CD4-positive, CD25-positive, alpha-beta regulatory T cell (primary cell): ENCODE measurements at regions not wholly inside any gene's neighbourhood (a gene's known extent, or its start where the extent isn't known, plus 50 kb on each side); places are given as distances from the start of the nearest gene placed in this dataset.

Experiments used
- ATAC-seq, 2 donors: fragments of 150-1000 bp; cut with Tn5 transposase; one replicate each; pipeline ENCODE4 v1.10.0; 2021; ENCODE audit warnings: low read depth in 2 of 2, moderate number of reproducible peaks in 2 of 2, moderate library complexity in 1 of 2
- DNase-seq, 3 donors: peaks; one replicate each; pipeline versions ENCODE4 v3.0.0 to v3.0.0-alpha.2; 2012 to 2022; ENCODE audit warnings: mixed read lengths in 1 of 3
- H3K27ac ChIP-seq: one replicate; pipeline ENCODE4 v1.7.0; 2013; ENCODE audit warnings: mild to moderate bottlenecking, low read length; ENCODE audit not compliant: insufficient read depth, poor library complexity, severe bottlenecking
- H3K27me3 ChIP-seq: one replicate; pipeline ENCODE4 v1.7.0; 2013; ENCODE audit warnings: low read length; ENCODE audit not compliant: control insufficient read depth, insufficient read depth
- H3K36me3 ChIP-seq: one replicate; pipeline ENCODE4 v1.7.0; 2013; ENCODE audit warnings: mild to moderate bottlenecking, low read length, moderate library complexity; ENCODE audit not compliant: control insufficient read depth, insufficient read depth
- H3K4me1 ChIP-seq: 2 replicates; pipeline ENCODE4 v1.7.0; 2013; ENCODE audit warnings: mild to moderate bottlenecking, low read length; ENCODE audit not compliant: insufficient read depth, control insufficient read depth, poor library complexity, severe bottlenecking
- H3K4me3 ChIP-seq: one replicate; pipeline ENCODE4 v1.7.0; 2013; ENCODE audit warnings: low read depth, mild to moderate bottlenecking, low read length, moderate library complexity
- H3K9me3 ChIP-seq, 2 experiments: 1 replicate in 1 of 2; 2 replicates in 1 of 2; pipeline ENCODE4 v1.7.0; 2013; ENCODE audit warnings: low read length in 2 of 2, mild to moderate bottlenecking in 1 of 2, moderate library complexity in 1 of 2; ENCODE audit not compliant: control insufficient read depth in 2 of 2
- H3K27ac Mint-ChIP-seq, 3 donors: one replicate each; pipeline ENCODE4 v1.8.0; 2020 to 2022; ENCODE audit warnings: mild to moderate bottlenecking in 3 of 3, mixed read lengths in 3 of 3, moderate library complexity in 2 of 3
- H3K27me3 Mint-ChIP-seq: one replicate; pipeline ENCODE4 v1.8.0; 2022; ENCODE audit warnings: mild to moderate bottlenecking, mixed read lengths
- H3K36me3 Mint-ChIP-seq: one replicate; pipeline ENCODE4 v1.8.0; 2020; ENCODE audit warnings: mixed read lengths
- H3K4me1 Mint-ChIP-seq, 4 donors: one replicate each; pipeline ENCODE4 v1.8.0; 2020 to 2022; ENCODE audit warnings: mixed read lengths in 4 of 4, mild to moderate bottlenecking in 1 of 4
- H3K4me3 Mint-ChIP-seq, 4 donors: one replicate each; pipeline ENCODE4 v1.8.0; 2020 to 2022; ENCODE audit warnings: mild to moderate bottlenecking in 4 of 4, mixed read lengths in 4 of 4, moderate library complexity in 3 of 4
- H3K9me3 Mint-ChIP-seq, 7 donors: one replicate each; pipeline ENCODE4 v1.8.0; 2020 to 2022; ENCODE audit warnings: mixed read lengths in 7 of 7, mild to moderate bottlenecking in 3 of 7, moderate library complexity in 2 of 7

DNA sequence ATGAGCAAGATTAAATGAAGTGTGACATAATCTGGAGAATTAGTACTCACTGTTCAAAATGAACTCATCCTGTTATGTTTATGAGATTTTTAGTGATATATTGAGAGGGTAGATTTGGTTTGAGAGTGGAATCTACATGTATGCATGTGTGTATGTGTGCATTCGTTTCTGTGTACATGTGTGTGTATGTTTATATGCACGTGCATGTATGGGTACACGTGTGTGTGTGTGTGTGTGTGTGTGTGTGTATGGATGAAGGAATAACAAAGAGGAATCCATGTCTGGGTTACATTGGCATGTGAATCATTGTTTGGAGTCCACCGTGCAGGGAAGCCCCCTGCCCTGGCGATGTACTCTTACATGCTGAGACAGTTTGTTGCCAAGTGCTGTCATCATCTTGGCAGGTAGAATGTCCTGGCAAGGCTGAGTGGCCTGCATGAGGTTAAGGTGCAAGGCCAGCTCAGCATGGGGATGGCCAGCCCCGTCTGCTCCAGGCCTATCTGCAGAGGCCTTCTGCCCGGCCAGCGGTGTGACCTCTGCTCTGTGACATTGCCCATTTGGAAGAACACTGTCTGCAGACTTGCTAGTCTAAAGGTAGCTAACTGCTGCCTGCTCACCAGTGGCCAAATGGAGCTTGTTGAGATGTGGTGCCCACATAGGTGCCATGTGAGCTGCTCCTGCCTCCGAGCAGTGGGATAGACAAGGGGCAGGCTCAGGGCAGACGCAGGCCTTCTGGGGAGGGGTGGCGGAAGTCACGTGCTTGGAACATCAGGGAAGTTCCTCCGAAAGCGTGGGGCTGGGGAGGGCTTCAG lies 222.3 kb downstream of the TEX29 start:
- Histone ChIP-seq H3K27ac (no peak overlapping the region), H3K9me3 (no peaks in the 10 kb centered on the region), H3K4me1 (no peaks in the 10 kb centered on the region), H3K4me3 (no peak overlapping the region), H3K36me3 (no peaks in the 10 kb centered on the region), H3K27me3 (no peaks in the 10 kb centered on the region)
- no peak overlapping the region for H3K27ac Mint-ChIP-seq
- ATAC-seq (no peak), DNase-seq (no peak)
- H3K36me3 Mint-ChIP-seq = peaks cover 3% of the 10 kb centered on the region
- no peak overlapping the region for H3K4me3 Mint-ChIP-seq
- peaks cover 0 to 8% (median 2%) of the 10 kb centered on the region in 7 donors for H3K9me3 Mint-ChIP-seq
- peaks cover 7% of the 10 kb centered on the region for H3K27me3 Mint-ChIP-seq
- H3K4me1 Mint-ChIP-seq = no peaks in the 10 kb centered on the region

DNA sequence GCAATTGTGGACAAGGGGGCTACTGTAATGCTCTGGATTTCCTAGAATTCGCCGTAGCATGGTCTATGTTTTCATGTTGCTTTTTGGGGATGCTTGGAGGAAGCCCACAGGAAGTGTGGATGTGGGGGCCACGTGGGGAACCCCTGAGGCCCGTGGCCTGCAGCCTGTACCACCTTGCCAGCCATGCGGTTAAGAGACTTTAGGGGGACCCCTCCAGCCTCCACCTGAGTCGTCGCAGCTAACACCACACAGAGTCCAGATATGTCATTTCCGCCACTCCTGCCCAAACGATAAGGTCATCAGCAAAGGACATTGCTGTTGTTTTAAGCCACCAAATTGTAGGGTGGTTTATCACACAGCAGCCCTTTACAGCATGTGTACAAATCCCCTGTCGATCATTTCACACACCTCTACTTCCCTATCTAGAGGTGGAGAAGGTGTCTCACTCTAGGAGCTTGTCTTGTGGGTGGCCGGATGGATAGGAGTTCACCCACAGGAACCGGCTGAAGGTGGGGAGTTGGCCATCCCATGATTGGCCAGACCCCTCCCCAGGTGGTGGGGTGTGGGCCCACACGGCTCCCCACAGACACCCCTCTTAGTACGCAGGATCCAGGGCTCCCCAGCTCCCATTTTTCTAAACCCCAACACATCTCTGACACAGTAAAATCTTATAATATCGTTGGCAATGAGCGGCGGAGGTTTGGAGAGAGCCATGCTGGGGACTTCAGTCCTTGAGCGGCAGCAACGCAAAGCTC lies 226.7 kb downstream of the TEX29 start:
- H3K4me1 ChIP-seq = no peaks in the 10 kb centered on the region
- no peaks in the 10 kb centered on the region for H3K27me3 ChIP-seq
- no peak for ATAC-seq
- no peak for DNase-seq
- H3K27ac ChIP-seq = no peak overlapping the region
- Mint-ChIP-seq H3K4me1 (no peaks in the 10 kb centered on the region), H3K27me3 (no peaks in the 10 kb centered on the region), H3K27ac (no peak overlapping the region), H3K9me3 (peaks cover 0 to 8% (median 2%) of the 10 kb centered on the region in 7 donors), H3K36me3 (peaks cover 3% of the 10 kb centered on the region), H3K4me3 (no peak overlapping the region)
- H3K36me3 ChIP-seq = no peaks in the 10 kb centered on the region
- H3K4me3 ChIP-seq = no peak overlapping the region
- no peaks in the 10 kb centered on the region for H3K9me3 ChIP-seq

DNA sequence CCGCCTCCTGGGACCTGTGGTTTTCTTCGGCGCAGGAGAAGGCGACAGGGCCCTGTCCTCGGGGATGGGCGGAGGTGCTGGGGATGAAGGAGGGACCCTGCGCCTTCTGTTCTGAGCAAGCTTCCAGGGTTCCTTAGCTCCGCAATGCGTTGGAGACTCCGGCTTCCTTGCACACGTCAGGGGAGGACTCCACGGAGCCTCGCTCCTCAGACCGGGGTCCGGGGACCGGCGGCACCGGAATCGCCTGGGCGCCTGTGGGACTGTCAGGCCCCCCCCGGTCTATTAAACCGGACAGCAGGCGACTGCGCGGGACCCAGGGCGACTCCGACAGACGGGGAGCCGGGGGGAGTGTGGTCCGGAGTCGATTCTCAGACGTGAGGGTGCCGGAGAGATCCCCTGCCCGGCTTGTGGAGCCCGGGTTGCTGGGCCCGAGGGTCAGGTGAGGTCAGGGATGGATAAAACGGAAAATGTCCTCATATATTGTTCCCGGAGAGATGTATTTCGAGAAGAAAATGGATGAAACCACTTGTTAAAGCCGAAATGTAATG lies 227.4 kb downstream of the TEX29 start:
- Mint-ChIP-seq H3K9me3 (peaks cover 0 to 8% (median 2%) of the 10 kb centered on the region in 7 donors), H3K27ac (no peak overlapping the region), H3K27me3 (no peaks in the 10 kb centered on the region), H3K4me3 (no peak overlapping the region), H3K36me3 (peaks cover 3% of the 10 kb centered on the region), H3K4me1 (no peaks in the 10 kb centered on the region)
- H3K36me3 ChIP-seq = no peaks in the 10 kb centered on the region
- no peak for DNase-seq
- no peaks in the 10 kb centered on the region for H3K9me3 ChIP-seq
- H3K27ac ChIP-seq = no peak overlapping the region
- no peaks in the 10 kb centered on the region for H3K4me1 ChIP-seq
- H3K27me3 ChIP-seq = no peaks in the 10 kb centered on the region
- H3K4me3 ChIP-seq = no peak overlapping the region
- ATAC-seq = no peak

DNA sequence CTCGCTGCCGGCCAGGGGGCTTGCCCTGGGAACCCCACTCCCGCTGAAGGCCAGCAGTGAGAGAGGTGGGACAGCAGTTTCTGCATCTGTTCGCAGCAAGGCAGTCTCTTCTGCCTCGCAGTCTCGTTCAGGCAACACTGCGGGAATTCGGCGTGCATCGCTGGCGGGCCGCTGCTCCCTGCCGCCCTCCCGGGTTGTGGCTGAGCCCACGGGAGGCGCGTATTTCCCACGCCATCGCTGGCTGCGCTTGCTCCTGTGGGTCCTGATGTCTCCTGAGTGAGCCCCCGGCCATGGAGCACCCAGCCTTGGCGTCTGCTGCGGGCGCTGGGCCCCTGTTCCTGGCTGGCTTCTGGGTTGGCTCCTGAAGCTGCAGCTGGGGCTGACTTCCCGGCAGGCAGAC lies 227.9 kb downstream of the TEX29 start:
- Histone ChIP-seq H3K27me3 (no peaks in the 10 kb centered on the region), H3K27ac (no peak overlapping the region), H3K9me3 (no peaks in the 10 kb centered on the region), H3K36me3 (no peaks in the 10 kb centered on the region), H3K4me1 (no peaks in the 10 kb centered on the region), H3K4me3 (no peak overlapping the region)
- DNase-seq (no peak), ATAC-seq (no peak)
- H3K4me1 Mint-ChIP-seq = no peaks in the 10 kb centered on the region
- no peak overlapping the region for H3K4me3 Mint-ChIP-seq
- no peaks in the 10 kb centered on the region for H3K27me3 Mint-ChIP-seq
- peaks cover 0 to 8% (median 2%) of the 10 kb centered on the region in 7 donors for H3K9me3 Mint-ChIP-seq
- peaks cover 3% of the 10 kb centered on the region for H3K36me3 Mint-ChIP-seq
- no peak overlapping the region for H3K27ac Mint-ChIP-seq

DNA sequence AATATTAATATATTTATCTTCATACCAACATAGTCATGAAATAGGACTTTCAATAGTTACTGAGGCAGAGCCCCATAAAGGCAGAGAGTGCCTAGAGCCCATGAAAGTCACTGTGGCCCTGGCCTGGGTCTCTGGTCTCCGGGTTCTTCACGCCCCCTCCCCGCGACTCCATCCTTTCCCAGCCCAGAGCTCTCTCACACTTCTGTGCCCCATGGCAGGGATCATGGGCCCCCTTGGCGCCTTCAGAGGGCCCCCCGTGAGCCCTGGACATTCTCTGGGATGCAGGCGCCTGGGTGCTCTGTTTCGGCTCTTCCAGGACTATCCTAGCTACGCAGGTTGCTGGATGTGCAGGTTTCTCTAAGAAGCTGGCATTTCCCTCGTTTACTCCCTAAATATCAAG lies 228.4 kb downstream of the TEX29 start:
- Mint-ChIP-seq H3K27me3 (no peaks in the 10 kb centered on the region), H3K36me3 (peaks cover 3% of the 10 kb centered on the region), H3K4me1 (no peaks in the 10 kb centered on the region), H3K9me3 (peaks cover 0 to 8% (median 2%) of the 10 kb centered on the region in 7 donors), H3K27ac (no peak overlapping the region), H3K4me3 (no peak overlapping the region)
- Histone ChIP-seq H3K36me3 (no peaks in the 10 kb centered on the region), H3K4me3 (no peak overlapping the region), H3K27me3 (no peaks in the 10 kb centered on the region), H3K9me3 (no peaks in the 10 kb centered on the region), H3K27ac (no peak overlapping the region), H3K4me1 (no peaks in the 10 kb centered on the region)
- ATAC-seq = no peak
- no peak for DNase-seq

DNA sequence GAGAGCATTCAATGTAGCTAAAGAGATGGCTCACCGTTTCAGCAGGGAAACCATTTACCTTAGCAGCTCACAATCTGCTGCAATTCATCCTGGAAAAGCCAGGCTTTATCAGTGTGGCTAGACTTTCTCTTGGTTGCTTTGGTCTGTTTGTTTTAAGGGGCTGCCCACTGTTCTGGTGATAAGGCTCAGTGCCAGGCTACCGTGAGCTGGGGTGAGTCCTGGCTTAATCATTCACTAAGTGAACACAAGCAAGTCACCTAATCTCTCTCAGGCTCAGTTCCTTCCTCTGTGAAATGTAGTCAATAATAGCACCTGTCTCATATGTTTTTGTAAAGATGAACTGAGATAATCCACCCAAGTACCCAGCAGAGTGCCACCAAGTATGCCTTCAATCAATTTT lies 229.0 kb downstream of the TEX29 start:
- Mint-ChIP-seq H3K9me3 (peaks cover 0 to 5% (median 0%) of the 10 kb centered on the region in 7 donors), H3K4me3 (no peak overlapping the region), H3K27me3 (no peaks in the 10 kb centered on the region), H3K27ac (no peak overlapping the region), H3K36me3 (peaks cover 3% of the 10 kb centered on the region), H3K4me1 (no peaks in the 10 kb centered on the region)
- H3K27me3 ChIP-seq = no peaks in the 10 kb centered on the region
- DNase-seq (no peak), ATAC-seq (no peak)
- H3K9me3 ChIP-seq = no peaks in the 10 kb centered on the region
- H3K4me3 ChIP-seq = no peak overlapping the region
- H3K4me1 ChIP-seq = no peaks in the 10 kb centered on the region
- H3K36me3 ChIP-seq = no peaks in the 10 kb centered on the region
- H3K27ac ChIP-seq = no peak overlapping the region

DNA sequence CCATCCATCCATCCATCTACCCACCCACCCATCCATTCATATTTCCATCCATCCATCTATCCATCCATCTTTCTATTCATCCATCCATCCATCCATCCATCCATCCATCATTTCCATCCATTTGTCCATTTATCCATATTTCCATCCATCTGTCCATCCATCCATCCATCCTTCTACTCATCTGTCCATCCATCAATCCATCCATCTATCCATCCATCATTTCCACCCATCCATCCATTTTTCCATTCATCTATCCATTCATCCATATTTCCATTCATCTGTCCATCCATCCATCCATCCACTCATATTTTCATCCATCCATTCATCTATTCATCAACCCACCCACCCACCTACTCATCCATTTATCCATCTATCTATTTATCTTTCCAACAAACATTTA lies 229.6 kb downstream of the TEX29 start:
- H3K27ac ChIP-seq = no peak overlapping the region
- DNase-seq (no peak), ATAC-seq (no peak)
- Mint-ChIP-seq H3K27me3 (no peaks in the 10 kb centered on the region), H3K4me1 (no peaks in the 10 kb centered on the region), H3K4me3 (no peak overlapping the region), H3K36me3 (peaks cover under 1% of the 10 kb centered on the region), H3K27ac (no peak overlapping the region), H3K9me3 (peaks cover 0 to 4% (median 0%) of the 10 kb centered on the region in 7 donors)
- H3K36me3 ChIP-seq = no peaks in the 10 kb centered on the region
- H3K4me3 ChIP-seq = no peak overlapping the region
- no peaks in the 10 kb centered on the region for H3K9me3 ChIP-seq
- no peaks in the 10 kb centered on the region for H3K27me3 ChIP-seq
- H3K4me1 ChIP-seq = no peaks in the 10 kb centered on the region
